ENCODE measurements at regions not wholly inside any gene's neighbourhood (a gene's known extent, or its start where the extent isn't known, plus 50 kb on each side); places are given as distances from the start of the nearest gene placed in this dataset.

GRCh38 chr5:121152411-121152810 lies 688.3 kb downstream of the PRR16 start:
- TF ChIP-seq, protein P1, sequence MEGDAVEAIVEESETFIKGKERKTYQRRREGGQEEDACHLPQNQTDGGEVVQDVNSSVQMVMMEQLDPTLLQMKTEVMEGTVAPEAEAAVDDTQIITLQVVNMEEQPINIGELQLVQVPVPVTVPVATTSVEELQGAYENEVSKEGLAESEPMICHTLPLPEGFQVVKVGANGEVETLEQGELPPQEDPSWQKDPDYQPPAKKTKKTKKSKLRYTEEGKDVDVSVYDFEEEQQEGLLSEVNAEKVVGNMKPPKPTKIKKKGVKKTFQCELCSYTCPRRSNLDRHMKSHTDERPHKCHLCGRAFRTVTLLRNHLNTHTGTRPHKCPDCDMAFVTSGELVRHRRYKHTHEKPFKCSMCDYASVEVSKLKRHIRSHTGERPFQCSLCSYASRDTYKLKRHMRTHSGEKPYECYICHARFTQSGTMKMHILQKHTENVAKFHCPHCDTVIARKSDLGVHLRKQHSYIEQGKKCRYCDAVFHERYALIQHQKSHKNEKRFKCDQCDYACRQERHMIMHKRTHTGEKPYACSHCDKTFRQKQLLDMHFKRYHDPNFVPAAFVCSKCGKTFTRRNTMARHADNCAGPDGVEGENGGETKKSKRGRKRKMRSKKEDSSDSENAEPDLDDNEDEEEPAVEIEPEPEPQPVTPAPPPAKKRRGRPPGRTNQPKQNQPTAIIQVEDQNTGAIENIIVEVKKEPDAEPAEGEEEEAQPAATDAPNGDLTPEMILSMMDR (IDR thresholded peaks at IDR 0.05): no peak
- no peak for TF ChIP-seq ZFX (IDR thresholded peaks at IDR 0.05; ENCODE audit: borderline replicate concordance)

All from 22Rv1 (cell line).